Astrocyte (in vitro differentiated cells and primary cell): ENCODE measurements at regions not wholly inside any gene's neighbourhood (a gene's known extent, or its start where the extent isn't known, plus 50 kb on each side); places are given as distances from the start of the nearest gene placed in this dataset.

Source experiments
- CTCF ChIP-seq: IDR thresholded peaks from 2 replicates; pipeline ENCODE4 v1.5.1; 2011; ENCODE audit warnings: low read depth, mild to moderate bottlenecking, inconsistent platforms, low read length, moderate library complexity; ENCODE audit not compliant: insufficient read depth
- EZH2 ChIP-seq: IDR thresholded peaks from 2 replicates; pipeline ENCODE4 v1.6.1; 2012; ENCODE audit warnings: mild to moderate bottlenecking, low read length, inconsistent platforms; ENCODE audit not compliant: insufficient read depth

- TF ChIP-seq CTCF = no peak
- no peak for TF ChIP-seq EZH2
Measured at GRCh38 chr7:86477343-86477935, 166.3 kb upstream of the GRM3 start.
